ENCODE measurements at regions not wholly inside any gene's neighbourhood (a gene's known extent, or its start where the extent isn't known, plus 50 kb on each side); places are given as distances from the start of the nearest gene placed in this dataset.

DNA sequence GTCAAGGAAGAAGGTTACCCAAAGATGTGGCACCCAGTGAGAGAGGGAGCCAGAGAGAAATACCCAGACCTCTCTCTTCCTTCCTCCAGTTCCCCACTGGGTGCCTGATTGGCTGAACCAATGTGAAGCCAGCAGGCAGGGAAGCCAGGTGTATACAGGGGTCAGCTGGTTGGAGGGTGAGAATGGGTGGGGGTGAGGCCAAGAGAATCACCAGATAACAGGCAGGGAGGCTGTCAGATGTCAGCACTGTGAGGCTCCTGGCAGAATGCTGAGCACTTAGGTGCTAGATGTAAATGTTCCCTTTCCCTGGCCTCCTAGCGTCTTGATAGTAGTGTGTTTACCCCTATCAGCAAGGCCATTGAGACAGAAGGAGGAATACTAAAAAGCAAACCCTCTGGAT, 104.0 kb upstream of the MGAT5 start:
- DNase-seq = no peak

DNA sequence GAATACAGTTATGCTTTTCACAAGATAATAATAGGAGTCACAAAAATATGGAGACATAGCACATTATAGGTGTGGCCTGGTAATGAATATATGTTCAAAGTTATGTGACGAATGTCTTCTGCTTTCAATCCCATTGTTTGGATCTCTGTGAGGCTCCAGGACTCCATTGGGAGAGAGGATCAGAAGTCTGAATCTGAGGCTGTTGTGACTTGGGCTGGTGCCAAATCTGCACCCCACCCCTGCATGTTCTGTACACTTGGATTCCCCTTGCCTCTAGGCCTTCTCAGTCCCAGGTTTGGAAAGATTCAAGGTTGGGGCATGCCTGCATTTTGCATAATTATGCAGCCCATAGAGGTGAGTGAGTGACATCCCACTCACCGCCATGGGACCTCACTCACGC, 103.1 kb upstream of the MGAT5 start:
- no peak for DNase-seq

DNA sequence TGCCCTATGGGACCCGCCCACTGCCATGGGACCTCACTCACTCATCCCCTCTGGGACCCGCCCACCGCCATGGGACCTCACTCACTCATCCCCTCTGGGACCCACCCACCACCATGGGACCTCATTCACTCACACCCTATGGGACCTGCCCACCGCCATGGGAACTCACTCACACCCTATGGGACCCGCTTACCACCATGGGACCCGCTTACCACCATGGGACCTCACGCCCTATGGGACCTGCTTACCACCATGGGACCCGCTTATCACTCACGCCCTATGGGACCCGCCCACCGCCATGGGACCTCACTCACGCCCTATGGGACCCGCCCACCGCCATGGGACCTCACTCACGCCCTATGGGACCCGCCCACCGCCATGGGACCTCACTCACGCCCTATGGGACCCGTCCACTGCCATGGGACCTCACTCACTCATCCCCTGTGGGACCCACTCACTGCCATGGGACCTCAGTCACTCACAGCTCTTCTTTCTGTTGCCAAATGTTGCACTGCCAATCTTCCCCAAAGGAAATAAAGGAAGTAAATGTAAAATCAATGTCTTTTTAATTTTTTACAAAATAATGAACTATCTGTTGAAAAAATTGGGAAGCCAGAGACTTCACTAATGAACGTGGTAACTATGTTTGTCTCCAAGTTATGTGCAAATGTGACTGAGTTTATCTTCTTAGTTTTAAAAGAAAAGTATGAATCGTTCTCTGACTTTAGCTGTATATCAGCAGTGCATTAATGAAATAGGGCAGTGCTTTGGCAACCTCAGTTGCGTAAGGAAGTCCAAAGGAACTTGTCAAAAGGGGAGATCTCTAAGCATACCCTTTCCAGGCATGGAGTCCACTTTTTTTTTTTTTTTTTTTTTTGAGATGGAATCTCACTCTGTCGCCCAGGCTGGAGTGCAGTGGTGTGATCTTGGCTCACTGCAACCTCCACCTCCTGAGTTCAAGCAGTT, 101.5 kb upstream of the MGAT5 start:
- no peak for DNase-seq

DNA sequence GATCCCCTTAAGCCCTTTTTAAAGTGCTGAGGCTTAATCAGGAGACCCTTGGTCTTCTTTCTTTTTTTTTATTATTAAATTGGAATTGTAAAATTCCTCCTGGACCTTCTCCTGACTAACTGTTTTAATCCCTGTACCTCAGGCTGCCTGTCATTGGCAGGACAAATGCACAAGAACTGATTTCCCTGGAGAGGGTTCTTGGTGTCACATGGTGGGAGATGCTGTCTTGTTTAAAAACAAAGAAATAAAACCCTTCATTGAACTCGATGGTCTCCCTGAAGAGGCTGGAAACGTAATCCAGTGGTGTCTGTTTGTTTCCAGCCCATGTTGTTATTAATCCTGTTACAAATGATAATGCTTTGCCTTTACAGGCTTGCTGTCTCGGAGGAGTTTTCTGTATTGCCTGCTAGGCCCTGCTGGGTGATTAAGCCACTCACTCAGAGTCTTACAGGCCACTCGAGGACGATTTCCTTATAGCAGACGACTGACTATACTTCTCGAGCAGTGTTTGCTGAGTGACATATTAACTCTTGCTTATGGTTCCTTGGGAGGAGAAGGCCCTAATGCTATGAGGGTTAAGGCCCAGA, 100.5 kb upstream of the MGAT5 start:
- no peak for DNase-seq

DNA sequence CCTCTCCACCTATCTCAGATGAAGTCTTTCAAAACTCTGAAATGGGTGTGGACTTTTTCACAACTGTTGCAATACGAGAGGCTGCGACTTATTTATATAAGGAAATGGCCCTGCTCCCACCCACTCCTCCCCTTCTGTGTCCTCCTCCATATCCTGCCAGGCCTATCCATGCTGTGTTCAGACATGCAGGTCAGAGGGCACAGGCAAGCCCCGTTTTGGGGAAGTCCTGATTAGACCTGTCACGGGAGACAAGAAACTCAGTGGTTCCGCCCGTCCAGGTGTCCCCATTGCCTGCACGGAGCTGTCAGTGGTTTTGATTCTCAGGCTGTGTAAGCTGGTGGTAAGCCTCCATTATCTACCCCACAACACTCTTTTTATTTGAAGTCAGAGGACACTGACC, 99.6 kb upstream of the MGAT5 start:
- DNase-seq = no peak

DNA sequence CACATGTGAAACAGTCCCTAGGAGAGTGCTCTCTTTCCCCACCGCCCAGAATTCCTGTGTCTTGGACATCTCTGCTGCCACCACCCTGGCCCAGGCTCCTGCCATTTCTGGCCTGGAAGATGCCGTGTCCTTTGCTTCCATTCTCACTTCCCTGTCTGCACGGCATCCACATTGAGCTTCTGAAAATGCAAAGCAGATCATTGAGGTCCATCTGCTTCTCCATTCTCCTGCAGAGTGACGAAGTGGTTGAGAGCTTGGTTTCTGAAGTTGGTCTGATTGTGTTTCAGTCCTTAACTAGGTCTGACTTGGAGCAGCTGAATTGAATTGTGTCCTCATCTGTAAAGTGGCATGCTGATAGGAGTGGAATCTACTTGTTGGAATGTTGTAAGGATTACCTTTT, 98.7 kb upstream of the MGAT5 start:
- DNase-seq = no peak

DNA sequence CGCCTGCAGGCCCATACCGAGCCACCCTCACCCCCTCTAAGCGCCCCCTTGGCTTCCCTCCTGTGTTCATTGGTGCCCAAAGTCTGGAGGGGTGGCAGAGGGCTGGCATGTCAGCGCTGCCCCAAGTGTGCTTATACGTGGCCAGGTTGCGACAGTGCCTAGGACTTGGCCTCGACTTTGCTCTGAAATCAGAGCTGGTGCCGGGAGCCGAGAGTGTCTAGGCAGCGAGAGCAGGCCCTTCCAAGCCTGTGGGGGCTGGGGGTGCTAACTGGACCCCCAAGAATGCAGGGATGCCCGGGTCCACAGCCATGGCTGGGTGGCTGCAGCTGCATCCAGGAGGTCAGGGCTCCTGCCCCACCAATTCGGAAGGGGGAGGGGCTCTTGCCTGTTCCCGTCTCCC, 95.6 kb upstream of the MGAT5 start:
- DNase-seq = no peak

DNA sequence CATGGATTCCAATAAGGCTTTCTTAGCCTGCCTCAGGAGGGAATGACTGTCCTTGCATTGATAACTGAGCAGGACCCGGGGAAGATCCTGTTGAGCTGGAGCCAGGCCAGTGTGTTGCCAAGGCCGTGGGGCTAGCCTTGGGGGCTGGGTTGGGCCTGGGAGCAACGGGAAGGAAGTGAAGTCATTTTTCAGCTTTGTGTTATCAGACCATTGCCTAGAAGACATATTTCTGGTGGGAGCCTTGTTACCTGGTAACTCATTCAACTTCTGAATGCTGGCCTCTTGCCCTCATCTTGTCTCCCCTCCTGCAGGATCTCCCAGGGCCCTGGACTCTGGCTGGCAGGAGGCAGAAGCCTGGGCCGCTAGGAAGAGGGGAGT, 92.7 kb upstream of the MGAT5 start:
- no peak for DNase-seq

DNA sequence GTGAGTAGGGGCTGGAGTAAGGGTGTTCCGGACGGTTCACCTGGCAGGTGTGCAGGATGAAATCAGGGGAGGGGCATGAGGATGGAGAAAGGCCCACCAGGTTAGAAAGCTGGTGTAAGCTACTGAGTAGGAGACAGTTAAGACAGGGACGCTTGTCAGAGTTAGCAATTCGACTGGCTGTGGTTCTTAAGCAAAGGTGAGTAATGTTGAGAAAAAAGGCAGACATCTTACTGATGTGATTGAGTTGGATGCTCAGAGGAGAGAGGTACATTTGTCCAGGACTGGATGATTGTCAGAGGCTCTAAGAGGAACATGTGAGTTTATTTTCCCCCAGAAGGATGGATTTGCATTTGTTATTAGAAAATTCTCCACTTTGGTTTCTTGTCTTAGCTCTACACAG, 90.5 kb upstream of the MGAT5 start:
- no peak for DNase-seq

DNA sequence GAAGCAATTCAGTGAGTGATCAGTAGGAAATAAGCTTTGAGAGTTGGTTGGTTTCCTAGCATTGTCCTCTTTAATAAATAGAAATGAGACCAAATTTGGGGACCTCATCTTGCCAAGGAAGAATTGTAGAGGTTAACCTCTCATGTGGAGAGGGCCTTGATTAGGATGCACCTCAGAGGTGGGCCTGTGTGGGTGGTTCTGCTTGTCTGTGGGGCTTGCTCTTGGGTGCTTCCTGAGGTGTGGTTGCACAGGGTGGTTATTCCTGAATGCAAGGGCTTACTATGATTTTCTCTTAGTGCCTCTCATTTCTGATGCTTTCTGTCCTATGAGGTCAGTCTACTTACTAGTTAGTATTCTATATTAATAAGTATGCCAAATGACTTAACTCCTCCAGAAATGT, 89.6 kb upstream of the MGAT5 start:
- no peak for DNase-seq

DNA sequence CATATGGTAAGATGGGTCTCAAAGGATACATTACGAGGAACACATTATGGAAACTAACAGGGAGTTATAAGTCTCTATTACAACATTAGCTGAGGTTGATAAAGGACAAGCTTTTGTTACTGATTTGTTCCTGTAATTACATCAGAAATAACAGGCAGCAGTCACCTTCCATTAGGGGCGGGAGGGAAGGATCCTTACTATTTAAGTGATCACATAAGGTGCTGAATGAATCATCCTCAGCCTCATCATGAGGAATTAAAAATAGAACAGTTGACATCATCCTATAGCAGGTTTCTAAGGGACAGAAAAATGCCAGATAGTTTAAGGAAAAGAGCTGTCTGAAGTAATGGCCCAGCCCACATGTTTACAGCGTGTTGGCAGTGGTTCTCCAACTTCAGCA, 86.9 kb upstream of the MGAT5 start:
- no peak for DNase-seq

DNA sequence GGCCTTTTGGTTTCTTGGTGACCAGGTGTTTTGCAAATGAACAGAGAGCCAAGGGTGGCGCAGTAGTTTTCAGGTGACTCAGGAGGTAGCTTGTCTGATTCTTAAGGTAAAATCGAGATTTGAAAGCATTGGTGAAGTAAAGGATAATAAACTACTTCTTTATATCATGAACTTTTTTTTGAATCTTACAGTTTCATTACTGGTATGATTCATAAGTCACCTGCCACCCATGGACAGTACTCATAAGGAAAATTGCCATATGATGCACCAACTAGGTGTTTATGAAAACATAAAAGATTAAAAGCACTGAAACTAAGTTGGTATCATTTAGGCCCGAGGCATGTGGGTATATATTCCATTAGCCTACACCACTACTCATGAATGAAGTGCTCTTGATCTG, 84.1 kb upstream of the MGAT5 start:
- DNase-seq = no peak

DNA sequence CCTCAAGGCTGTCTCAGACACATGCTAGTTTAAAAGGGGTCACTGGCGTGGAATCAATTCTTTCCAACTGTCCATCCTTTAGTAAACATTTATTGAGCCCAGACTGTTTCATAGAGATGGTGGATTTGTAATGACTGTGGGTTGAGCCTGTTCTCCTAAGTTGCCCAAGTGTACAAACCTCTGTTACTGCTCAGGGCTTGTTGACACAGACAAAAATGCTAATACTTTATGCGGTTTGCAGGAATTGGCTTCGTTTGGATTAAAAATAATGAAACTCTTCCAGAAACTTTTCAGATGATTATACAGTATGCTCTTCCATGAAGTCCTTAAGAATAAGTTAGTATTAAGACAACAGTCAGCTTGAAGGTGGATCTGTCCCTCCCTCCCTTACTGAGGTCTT, 83.6 kb upstream of the MGAT5 start:
- DNase-seq = no peak

DNA sequence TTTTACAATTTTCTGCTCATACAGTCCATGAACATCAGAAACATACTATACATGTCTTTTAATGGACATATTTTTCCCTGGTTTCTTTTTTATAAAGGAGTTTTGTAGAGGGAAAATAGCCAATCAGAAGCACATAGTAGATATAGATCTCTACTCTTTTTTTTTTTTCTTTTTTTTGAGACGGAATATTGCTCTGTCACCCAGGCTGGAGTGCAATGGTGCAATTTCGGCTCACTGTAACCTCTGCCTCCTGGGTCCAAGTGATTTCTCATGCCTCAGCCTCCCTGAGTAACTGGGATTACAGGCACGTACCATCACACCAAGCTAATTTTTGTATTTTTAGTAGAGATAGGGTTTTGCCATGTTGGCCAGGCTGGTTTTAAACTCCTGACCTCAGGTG, 83.2 kb upstream of the MGAT5 start:
- no peak for DNase-seq

DNA sequence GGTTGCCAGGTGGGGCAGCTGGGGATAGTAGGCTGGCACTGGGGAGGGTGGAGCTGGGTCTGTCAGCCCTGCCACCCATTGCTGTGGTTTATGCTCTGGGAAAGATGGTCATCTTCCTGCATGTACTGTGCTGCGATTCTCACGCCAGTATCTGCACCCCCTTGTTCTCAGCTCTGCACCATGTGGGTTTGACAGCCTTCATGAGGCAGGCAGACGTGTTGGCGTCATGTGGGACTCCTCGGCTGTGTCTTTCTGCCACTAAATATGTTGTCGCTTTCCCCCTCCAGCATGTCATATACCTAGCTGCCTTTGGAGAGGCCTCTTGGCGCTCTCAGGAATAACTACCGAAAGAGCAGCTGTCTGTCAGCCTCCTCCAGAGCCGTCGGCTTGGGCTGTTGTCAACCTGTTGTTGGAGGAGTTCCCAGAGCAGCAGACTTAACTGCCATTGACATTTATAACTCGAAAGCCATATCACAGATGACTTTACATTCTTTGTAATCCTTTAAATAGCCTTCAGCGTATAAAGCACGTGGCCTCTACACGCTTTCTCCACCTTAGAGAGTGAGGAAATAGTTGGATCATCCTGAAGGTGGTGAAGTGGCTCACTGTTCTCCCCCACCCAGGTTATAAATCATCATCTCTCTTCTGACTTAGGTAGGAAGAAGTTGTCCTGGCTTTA, 80.4 kb upstream of the MGAT5 start:
- no peak for DNase-seq

DNA sequence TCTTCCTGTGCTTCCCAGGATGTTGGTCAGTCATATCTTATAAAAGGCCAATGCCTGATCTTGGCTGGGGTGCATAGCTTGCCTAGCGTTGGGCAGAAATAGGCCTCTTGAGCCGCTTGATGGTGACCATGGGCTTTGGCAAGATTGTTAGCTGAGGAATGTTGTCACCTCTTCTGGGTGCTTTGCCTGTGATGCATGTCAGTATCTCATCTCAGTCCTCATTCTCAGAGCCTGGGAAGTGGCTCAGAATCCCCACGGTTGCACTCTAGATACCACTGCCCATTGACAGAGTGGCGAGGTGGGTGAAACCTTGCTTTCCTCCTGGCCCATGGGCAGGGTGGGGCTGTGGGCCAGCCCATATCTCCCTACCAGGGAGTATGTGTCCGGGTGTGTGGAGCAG, 79.2 kb upstream of the MGAT5 start:
- no peak for DNase-seq

DNA sequence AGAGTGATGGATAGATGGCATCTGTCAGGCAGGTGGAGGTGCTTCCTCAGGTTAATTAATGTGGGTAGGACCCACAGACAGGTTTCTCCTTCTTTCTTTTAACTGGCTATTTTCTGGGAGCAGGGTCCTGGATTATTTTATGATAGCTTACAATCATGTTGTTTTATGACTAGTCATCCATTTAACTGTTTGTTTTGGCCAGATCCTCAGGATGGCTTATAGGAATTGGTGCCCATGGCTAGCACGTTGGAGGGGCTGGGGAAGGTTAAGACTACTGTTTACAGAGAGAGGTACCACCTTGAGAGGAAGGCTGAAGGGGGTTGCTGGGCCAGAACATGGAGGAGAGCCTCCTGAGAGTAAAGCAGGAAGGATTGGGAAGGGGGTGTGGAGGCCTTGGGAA, 78.0 kb upstream of the MGAT5 start:
- no peak for DNase-seq

DNA sequence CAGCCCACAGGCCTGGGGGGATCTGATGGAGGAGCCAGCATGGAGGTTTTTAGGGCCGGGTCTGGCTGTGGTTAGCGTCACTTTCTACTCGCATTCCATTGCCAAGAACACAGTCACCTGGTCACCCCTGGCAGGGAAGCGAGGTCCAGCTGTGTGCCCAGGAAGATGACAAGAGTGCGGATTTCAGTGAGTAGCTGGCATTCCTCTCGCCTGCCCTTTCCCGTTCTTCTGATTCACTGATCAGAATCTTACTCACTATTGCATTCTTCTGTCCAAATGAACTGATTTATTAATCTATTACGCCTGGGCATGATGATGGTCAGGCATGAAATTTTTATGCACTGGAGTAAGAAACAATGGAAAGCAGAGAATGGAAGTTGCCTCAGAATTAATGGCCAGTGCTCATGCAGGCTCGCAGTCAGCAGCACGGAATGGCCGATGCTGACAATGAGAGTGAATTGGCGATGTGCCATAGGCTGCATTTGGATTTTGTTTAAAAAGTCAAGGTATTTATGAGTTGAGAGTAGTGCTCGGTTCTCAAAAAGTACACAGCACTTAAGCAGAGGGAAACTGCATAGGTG, 76.4 kb upstream of the MGAT5 start:
- no peak for DNase-seq

DNA sequence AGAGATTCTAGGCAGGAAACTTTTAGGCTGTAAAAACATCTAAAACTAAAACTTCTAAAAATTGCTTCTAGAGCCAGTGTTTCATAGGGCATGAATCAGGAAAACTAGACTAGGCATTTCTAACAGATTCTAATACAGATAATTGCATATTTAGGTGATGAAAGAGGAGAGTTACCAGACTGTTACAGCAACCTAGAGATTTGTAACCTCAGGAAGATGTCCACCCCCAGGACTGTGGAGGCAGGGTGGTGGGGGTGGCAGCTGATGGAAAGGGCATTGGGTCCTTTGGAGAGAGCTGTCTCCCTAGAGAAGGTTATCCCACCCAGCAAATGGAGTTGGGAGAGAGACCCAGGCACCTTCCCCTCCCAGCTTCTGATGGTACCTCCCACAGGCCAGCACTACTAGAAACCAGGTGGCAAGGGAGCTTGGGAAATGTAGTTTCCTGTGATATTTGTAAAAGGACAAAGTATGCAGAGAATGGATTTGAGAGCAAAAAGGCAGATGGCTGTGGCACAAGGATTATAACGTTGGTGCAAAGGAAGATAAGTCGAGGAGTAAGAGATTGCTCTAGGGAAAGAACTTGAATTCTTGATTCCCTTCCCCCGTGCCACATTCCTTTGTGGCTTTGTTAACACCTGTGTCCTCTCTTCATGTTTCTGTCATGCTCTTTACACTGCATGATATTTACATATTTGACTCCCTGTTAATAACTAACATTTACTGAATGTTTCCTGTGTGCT, 75.6 kb upstream of the MGAT5 start:
- no peak for DNase-seq

DNA sequence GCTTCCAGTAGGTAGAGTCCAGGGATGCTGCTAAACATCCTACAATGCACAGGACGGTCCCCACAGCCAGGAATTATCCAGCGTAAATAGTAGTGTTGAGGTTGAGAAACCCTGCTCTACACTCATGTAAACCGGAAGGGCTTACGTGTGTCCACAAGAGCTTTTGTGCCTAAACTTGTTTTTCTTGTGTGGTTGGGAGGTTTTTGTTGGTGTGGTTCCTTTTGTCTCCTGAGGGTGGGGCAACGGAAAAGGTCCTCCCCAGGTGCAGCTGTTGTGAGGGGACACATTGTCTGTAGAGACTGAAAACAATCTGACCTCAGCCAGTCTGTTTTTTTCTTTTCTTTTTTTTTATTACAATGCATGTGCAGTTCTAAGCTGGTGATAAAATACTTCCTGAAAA, 72.7 kb upstream of the MGAT5 start:
- DNase-seq = peak; percentile 64

DNA sequence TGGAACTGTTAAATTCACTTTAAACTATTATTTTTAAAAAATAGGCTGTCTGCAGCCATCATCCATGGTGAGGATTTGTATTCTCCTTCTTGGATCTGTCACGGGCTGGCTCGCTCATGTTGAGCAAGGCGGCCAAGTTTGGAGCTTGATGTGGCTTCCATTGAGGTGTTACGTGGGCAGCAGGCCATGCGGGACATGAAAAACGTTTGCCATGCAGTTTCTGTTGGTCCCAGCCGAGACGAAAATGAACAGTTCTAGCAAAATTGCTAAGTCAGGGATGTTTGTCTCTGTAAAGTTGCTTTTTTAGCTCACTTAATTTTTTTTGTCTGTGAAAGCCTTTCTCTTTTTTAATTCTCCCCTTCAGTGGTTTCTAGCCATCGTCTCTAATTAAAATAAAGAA, 70.2 kb upstream of the MGAT5 start:
- no peak for DNase-seq

DNA sequence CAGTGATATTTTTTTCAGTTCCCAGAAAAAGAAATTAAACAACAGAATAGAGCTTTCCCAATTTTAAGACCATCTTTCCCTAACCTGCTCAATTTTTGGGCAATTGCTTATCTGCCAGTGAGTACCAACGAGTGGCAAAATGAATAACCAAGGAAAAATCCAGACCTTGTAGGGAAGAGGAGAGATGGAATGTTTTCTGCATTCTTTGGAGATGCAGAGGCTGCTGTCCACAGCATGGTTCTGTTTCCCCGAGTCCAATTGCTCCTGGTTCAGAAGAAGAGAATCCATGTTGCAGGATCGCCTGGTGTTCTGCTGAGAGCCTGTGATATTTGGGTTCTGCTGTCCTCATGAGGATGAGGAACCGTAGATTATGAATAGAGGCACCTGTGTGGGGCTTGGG, 68.2 kb upstream of the MGAT5 start:
- no peak for DNase-seq
